DND-41 (cell line): ENCODE measurements at regions not wholly inside any gene's neighbourhood (a gene's known extent, or its start where the extent isn't known, plus 50 kb on each side); places are given as distances from the start of the nearest gene placed in this dataset.
"Not testable (repeated sequence)": the region's sequence is repeated elsewhere in the genome, so short reads cannot be mapped to it uniquely, and the experiment has no call there.

Experiments
- ATAC-seq: fragments of 200-7000 bp; cut with Tn5 transposase; 3 replicates; pipeline ENCODE4 v1.9.1; 2021; ENCODE audit warnings: low read depth; ENCODE audit not compliant: insufficient read depth
- DNase-seq: peaks from one replicate; pipeline ENCODE4 v3.0.0-alpha.2; 2020
- H2AFZ ChIP-seq: 2 replicates; pipeline ENCODE4 v1.6.0; 2012; ENCODE audit warnings: low read depth, low read length
- H3K27ac ChIP-seq: 2 replicates; pipeline ENCODE4 v1.5.1; 2012; ENCODE audit warnings: low read length, inconsistent platforms
- H3K27me3 ChIP-seq: fragments of 200-600 bp; sonication (generic); 2 replicates; pipeline ENCODE4 v1.6.0; 2012; ENCODE audit warnings: low read length, mild to moderate bottlenecking, inconsistent platforms; ENCODE audit not compliant: insufficient read depth, poor library complexity
- H3K36me3 ChIP-seq: 2 replicates; pipeline ENCODE4 v1.5.1; 2012; ENCODE audit warnings: low read length, inconsistent platforms; ENCODE audit not compliant: insufficient read depth
- H3K4me1 ChIP-seq: 2 replicates; pipeline ENCODE4 v1.5.1; 2012; ENCODE audit warnings: mild to moderate bottlenecking, low read length; ENCODE audit not compliant: insufficient read depth
- H3K4me2 ChIP-seq: 2 replicates; pipeline ENCODE4 v1.6.0; 2012; ENCODE audit warnings: mild to moderate bottlenecking, moderate library complexity, low read length, inconsistent platforms; ENCODE audit not compliant: insufficient read depth
- H3K4me3 ChIP-seq, 2 experiments: fragments of 200-600 bp in 1 of 2; shearing (Covaris generic) in 1 of 2; 2 replicates each; pipeline ENCODE4 v1.5.1; 2012 to 2016; ENCODE audit warnings: inconsistent platforms in 2 of 2, low read length in 2 of 2, mild to moderate bottlenecking in 2 of 2, low read depth in 1 of 2, moderate library complexity in 1 of 2
- H3K79me2 ChIP-seq: 2 replicates; pipeline ENCODE4 v1.6.0; 2012; ENCODE audit warnings: low read length, inconsistent platforms; ENCODE audit not compliant: insufficient read depth
- H3K9ac ChIP-seq: 2 replicates; pipeline ENCODE4 v1.6.0; 2012; ENCODE audit warnings: low read depth, mild to moderate bottlenecking, inconsistent platforms, low read length, moderate library complexity
- H3K9me3 ChIP-seq: 2 replicates; pipeline ENCODE4 v1.5.1; 2012; ENCODE audit warnings: low read length, moderate library complexity, mild to moderate bottlenecking, inconsistent platforms; ENCODE audit not compliant: insufficient read depth, severe bottlenecking
- H4K20me1 ChIP-seq: 2 replicates; pipeline ENCODE4 v1.6.0; 2012; ENCODE audit warnings: low read length; ENCODE audit not compliant: insufficient read depth
- CTCF ChIP-seq: IDR thresholded peaks from 2 replicates; pipeline ENCODE4 v1.5.1; 2012; ENCODE audit warnings: borderline replicate concordance, low read length, moderate library complexity, mild to moderate bottlenecking; ENCODE audit not compliant: poor library complexity, severe bottlenecking; ENCODE audit errors: extremely low read depth
- EZH2 ChIP-seq: IDR thresholded peaks from 3 replicates; pipeline ENCODE4 v1.6.1; 2012; ENCODE audit warnings: borderline replicate concordance, low read depth, mild to moderate bottlenecking, moderate library complexity, low read length, inconsistent platforms; ENCODE audit not compliant: severe bottlenecking

DNA sequence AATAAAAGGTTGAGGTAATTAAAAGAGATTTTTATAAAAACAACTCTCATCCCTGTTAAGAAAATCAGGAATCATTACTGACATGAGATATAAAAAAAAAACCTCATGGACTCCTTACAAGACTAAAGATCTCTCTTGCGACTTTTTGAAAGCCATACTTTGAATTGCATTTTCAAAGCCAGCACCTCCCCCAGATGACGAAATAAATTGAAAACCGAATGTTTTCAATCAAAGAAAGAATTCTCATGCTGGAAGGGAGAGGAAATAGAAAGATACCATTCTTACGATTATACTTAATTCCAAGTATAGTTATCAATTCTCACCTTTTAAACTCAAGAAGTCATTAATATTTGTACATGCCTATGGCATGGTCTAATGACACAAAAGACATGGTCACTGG lies 452.3 kb downstream of the GJA1 start:
- Histone ChIP-seq H3K4me3 (no peak overlapping the region), H3K9ac (no peak overlapping the region), H3K4me2 (no peak overlapping the region), H3K79me2 (no peaks in the 10 kb centered on the region), H3K27ac (no peak overlapping the region), H3K36me3 (no peaks in the 10 kb centered on the region), H3K4me1 (peaks cover 16% of the 10 kb centered on the region), H4K20me1 (no peaks in the 10 kb centered on the region), H3K27me3 (no peaks in the 10 kb centered on the region), H3K9me3 (peaks cover 3% of the 10 kb centered on the region), H2AFZ (no peak overlapping the region)
- ATAC-seq (no peak), DNase-seq (no peak)
- TF ChIP-seq EZH2 (no peak), CTCF (no peak)

DNA sequence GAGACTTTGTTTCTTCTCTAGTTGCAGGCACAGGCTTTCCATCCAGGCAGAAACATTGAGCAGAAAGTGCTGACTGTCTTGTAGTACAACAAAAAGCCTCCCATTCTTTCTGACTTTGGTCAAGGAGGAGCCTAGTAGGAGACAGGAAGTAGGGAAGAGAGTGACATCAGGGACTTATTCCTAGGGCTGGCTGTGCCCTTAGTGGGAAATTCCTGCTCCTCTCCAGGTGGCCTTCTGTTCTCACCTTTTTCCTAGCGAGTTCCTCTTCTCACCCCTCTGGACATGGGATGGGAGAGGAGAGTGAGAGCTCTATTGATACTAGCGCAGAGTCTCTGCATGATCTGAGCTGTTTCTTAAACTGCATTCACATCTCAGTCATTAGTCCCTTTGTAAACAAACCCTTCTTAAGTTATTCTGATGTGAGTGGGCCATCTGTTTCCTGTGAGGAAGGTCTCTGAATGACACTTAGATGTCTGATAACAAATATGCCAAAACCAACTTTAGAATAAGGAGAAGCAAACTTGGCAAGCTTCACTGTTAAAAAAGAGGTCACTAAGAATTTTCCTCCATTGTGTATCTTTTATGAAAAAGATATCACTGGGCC lies 455.0 kb downstream of the GJA1 start:
- no peaks in the 10 kb centered on the region for H3K36me3 ChIP-seq
- peak overlapping the region; percentile 41; the same call in 1 of the 2 replicates for H2AFZ ChIP-seq
- no peak overlapping the region for H3K9ac ChIP-seq
- no peak overlapping the region; the same call in 1 of the 2 replicates for H3K4me2 ChIP-seq
- peak overlapping the region; percentile 3; the same call in 1 of the 2 replicates for H3K27ac ChIP-seq
- no peaks in the 10 kb centered on the region for H3K27me3 ChIP-seq
- peaks cover 16% of the 10 kb centered on the region for H3K4me1 ChIP-seq
- no peaks in the 10 kb centered on the region for H4K20me1 ChIP-seq
- H3K79me2 ChIP-seq: no peaks in the 10 kb centered on the region
- TF ChIP-seq CTCF: no peak
- TF ChIP-seq EZH2: no peak
- H3K4me3 ChIP-seq: no peak overlapping the region
- ATAC-seq (peak; percentile 64), DNase-seq (no peak)
- H3K9me3 ChIP-seq: peaks cover 3% of the 10 kb centered on the region

DNA sequence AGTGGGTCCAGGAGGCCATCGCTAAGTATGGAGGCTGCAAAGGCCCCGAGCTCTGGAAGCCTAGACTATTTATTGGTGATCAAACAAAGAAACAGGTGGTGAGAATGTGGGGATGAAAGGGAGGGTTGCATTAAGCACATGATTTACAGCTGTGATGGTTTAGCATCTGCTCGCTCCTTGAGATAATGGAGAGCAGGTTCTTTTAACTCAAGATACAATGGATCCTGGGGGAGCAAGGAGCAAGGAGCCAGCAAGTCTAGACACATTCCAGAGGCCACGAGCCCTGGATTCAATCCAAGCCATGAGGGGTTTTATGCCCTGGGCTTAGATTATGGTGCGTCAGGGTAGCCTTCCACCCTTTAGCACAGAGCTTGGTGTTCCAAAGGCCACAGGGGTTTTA lies 460.3 kb downstream of the GJA1 start:
- not testable (repeated sequence) for ATAC-seq, H3K79me2 ChIP-seq, H3K9me3 ChIP-seq

GRCh38 chr6:121896363-121896762 lies 460.9 kb downstream of the GJA1 start:
- no peak for DNase-seq
- Histone ChIP-seq H2AFZ (no peak overlapping the region), H3K4me3 (no peak overlapping the region), H3K36me3 (no peaks in the 10 kb centered on the region), H3K27ac (no peak overlapping the region), H3K79me2 (no peaks in the 10 kb centered on the region), H3K4me2 (no peak overlapping the region), H3K9ac (no peak overlapping the region), H3K4me1 (peaks cover 5% of the 10 kb centered on the region; the same call in 1 of the 2 replicates), H3K9me3 (no peaks in the 10 kb centered on the region), H4K20me1 (no peaks in the 10 kb centered on the region), H3K27me3 (no peaks in the 10 kb centered on the region)
- TF ChIP-seq EZH2: no peak
- TF ChIP-seq CTCF: no peak
- no peak for ATAC-seq

More for the DNA sequence above, 460.3 kb downstream of the GJA1 start:
- not testable (repeated sequence) for H3K4me1 ChIP-seq, H3K27ac ChIP-seq, H3K4me3 ChIP-seq, H3K36me3 ChIP-seq, H3K4me2 ChIP-seq, H2AFZ ChIP-seq, H4K20me1 ChIP-seq, H3K9ac ChIP-seq, DNase-seq, H3K27me3 ChIP-seq
